Caki2 (cell line): ENCODE measurements at regions not wholly inside any gene's neighbourhood (a gene's known extent, or its start where the extent isn't known, plus 50 kb on each side); places are given as distances from the start of the nearest gene placed in this dataset.

ENCODE experiments used
- DNase-seq: peaks from one replicate; pipeline ENCODE4 v3.0.0-alpha.2; 2015; ENCODE audit warnings: low read depth
- in situ Hi-C: cut with HindIII; loops from 2 replicates; pipeline ENCODE4 v1.10.0; 2016; ENCODE audit warnings: low sequenced_read_pairs, low pct_unique_long_range_greater_than_20kb, mixed read lengths

DNA sequence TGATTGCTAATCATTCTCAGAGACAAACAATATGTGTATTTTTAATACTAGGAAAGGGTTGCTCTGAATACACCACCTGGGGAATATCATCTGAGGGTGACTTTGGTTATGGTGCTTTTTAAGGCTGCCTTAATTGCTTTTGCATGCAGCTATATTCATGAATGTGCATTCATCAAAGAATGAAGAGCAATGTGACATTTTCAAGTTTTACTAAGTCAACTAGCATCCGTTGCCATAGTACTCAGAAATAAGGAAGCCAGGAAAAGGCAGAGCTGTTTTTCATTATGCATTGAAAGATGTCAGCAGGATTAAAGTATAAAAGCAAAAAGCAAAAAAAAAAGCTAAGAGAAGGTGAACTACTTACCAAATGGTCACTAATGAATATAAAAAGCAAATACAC lies 67.4 kb upstream of the PCDH18 start:
- no peak for DNase-seq
- in situ Hi-C loops: no loop called here

DNA sequence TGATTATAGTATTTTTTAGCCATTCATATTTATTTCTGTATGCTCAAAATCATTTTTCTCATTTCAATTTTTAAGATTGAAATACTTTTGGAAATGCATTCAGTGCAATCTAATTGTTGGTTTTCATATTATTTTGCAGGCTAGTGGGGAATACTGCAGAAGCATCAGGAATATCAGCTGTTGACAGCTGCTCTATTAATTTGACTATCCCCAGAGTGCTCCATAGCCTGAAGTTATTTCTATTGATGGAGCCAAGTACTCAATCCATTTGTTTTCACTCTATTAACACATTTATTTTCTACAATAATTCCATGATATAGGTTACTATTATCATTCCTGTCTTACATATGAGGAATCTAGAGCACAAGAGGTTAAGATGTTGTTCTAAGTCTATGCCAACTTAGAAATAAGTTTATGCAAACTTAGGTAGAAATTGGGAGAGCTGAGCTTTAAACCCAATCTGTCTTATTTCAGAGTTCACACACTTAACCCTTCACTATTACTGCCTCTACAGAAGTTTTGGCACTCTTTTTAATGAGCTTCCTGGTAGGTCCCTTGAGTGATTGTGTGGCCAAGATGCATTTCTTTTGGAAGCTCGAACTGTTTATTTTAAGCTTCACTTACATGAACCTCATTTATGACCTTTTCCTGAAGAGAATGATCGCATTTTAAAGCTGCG lies 65.6 kb upstream of the PCDH18 start:
- DNase-seq: no peak
- in situ Hi-C loops: no loop called here

DNA sequence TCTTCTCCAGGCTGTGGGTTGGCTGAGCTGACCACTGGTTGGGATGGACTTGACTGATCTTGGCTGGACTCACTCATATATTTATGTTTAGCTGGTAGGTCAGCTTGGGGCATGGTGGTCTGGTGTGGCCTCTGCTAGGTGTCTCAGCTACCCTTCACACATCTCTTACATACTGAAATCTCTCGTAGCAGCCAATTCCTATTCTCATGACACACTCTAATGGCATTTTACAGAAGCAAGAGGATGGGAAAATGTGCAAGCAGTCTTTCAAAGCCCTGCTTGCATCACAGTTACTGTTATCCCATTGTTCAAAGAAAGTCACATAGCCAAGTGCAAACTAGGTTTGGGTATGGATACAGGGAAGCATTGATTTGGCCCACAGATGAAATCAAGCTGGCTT lies 55.5 kb upstream of the PCDH18 start:
- DNase-seq: no peak
- in situ Hi-C loops: no loop called here

DNA sequence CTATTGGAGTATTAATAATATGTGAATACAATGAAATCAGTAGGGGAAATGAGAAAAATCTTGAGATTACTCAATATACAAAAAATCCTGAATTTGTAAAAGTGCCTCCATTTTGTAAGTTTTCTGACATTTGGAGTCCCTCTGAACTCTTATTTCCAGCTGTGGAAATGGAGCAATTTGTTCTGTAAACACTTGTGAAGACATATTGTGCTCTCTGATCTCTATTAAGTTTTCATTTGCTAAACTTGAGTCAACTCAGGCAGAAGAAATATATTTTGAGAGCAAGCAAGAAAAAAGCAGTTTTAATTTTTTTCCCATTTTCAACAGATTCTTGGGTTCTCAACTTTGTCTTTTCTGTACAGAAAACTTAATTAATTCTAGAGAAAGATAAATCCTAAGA lies 51.4 kb upstream of the PCDH18 start:
- in situ Hi-C loops: no loop called here
- DNase-seq: no peak
